ENCODE measurements at regions not wholly inside any gene's neighbourhood (a gene's known extent, or its start where the extent isn't known, plus 50 kb on each side); places are given as distances from the start of the nearest gene placed in this dataset.
"Not testable (repeated sequence)": the region's sequence is repeated elsewhere in the genome, so short reads cannot be mapped to it uniquely, and the experiment has no call there.

DNA sequence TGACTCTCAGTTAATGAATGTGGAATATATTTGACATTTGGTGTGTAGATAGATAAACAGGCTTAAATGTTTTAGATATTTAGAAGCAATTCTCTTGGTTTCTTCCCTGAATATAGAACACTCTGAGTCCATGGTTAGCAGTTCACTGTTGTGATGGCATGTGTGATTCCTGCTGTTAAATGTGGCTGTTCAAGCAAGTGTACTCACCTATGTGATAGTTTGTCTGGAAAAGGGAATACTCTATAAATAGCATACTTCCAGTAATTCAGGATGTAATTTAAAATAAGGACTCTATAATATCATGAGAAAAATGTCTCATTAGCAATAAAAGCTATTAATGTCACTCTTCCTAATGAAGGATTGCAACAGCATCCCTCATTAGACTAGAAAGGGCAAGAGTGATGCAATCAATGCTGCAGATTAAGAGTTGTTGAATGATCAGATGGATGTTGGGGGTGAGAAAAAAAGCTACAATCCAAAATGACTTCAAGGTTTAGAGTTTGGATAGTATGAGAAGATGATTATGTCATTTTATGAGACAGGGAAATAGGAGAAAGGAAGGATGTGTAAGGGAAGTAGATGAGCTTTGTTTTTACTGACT, 201.8 kb upstream of the WDFY3 start:
- DNase-seq = no peak

DNA sequence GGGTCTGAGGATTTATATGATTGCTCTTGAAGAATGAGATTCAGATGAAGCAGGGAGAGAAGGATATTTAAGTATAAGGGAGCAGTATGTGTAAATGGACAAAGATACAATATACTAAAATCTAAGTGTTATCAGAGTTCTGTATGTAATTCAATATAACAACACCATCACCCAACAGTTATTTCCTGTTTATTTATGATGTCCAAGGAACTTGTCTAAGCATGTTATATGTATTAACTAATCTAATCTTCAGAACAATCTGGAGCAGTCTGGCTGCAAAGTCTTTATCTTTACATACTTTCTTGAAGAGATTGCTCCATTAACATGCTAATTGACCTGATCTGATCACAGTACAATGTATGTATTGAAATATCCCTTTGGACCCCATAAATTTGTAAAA, 203.8 kb upstream of the WDFY3 start:
- DNase-seq = no peak

DNA sequence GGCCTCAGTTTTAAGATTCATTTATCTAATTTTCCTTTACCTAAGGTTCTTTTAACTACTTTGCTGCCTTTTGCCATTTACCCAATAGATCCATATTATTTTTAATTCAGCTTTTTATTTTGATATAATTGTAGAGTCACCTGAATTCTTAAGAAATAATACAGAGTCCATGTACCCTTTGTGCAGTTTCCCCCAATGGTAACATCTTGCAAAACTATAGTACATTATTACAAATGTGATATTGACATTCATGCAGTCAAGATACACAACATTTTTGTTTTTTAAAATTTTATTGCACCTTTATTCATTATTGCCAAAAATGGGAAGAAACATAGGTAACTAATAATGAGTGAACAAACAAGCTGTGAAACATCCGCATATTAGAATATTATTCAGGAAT, 208.7 kb upstream of the WDFY3 start:
- DNase-seq = no peak

GRCh38 chr4:85177092-85177491, 210.6 kb upstream of the WDFY3 start:
- no peak for DNase-seq

GRCh38 chr4:85177679-85178078, 211.2 kb upstream of the WDFY3 start:
- no peak for DNase-seq

- DNase-seq = no peak
These were observed 214.0 kb upstream of the WDFY3 start for GRCh38 chr4:85180533-85180932.

DNA sequence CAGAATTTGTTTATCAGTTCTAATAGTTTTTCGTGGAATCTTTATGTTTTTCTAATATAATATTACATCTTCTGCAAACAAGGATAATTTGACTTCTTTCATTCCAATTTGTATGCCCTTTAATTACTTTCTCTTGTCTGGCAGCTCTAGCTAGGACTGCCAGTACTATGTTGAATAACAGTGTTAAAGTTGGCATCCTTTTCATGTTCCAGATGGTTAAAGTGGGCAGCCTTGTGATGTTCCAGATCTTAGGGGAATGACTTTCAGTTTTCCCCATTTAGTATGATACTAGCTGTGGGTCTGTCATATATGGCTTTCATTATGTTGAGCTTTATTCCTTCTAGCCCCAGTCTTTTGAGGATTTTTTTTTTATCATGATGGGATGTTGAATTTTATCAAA, 220.6 kb upstream of the WDFY3 start:
- DNase-seq = no peak

GRCh38 chr4:85196015-85196414, 229.5 kb upstream of the WDFY3 start:
- not testable (repeated sequence) for DNase-seq

DNA sequence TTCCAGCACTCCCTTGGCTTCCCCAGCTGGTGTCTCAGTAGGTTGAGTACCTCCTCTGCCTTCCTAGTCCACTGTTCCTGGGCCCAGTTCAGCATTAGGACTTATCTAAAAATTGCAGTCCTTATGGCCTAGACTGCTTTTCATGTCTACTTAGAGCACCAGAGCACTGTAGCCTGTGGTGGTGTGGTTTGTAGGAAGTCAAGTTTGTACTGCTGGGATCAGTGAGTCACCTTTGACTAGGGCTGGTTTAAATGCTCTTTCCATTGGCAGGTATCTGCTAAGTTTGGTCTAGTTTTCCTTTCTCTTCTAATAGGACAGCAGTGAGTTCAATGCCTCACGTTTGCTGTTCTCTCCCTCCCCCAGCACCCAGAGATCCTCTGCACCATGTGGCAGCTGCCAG, 233.6 kb upstream of the WDFY3 start:
- DNase-seq = no peak

- no peak for DNase-seq
These were observed 242.7 kb upstream of the WDFY3 start for GRCh38 chr4:85209161-85209560.

DNA sequence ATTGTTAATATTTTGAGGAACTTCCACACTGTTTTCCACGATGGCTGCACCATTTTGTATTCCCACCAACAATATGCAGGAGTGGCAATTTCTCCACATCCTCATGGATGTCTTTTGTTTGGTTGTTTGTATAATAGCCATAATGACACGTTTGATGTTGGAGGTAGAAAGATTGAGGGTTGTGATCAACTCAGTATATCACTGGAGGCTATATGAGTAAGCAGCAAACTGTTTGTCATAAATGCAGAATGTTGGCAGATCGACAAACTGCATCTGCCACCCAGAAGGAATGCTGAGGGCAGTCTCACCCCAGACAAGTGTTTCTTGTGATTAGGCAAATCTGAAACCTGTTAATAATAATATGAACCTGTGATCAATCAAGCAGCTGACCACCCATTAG, 243.9 kb upstream of the WDFY3 start:
- DNase-seq = no peak

DNA sequence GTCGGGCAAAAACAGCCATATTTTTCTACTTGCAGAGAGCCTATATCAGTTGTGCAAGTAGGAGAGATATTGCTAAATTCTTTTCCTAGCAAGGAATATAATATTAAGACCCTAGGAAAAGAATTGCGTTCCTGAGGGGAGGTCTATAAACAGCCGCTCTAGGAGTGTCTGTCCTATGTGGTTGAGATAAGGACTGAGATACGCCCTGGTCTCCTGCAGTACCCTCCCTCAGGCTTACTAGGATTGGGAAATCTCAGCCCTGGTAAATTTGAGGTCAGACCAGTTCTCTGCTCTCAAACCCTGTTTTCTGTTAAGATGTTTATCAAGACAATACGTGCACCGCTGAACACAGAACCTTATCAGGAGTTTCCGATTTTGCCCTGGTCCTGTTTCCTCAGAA, 250.1 kb upstream of the WDFY3 start:
- DNase-seq = not testable (repeated sequence)

DNA sequence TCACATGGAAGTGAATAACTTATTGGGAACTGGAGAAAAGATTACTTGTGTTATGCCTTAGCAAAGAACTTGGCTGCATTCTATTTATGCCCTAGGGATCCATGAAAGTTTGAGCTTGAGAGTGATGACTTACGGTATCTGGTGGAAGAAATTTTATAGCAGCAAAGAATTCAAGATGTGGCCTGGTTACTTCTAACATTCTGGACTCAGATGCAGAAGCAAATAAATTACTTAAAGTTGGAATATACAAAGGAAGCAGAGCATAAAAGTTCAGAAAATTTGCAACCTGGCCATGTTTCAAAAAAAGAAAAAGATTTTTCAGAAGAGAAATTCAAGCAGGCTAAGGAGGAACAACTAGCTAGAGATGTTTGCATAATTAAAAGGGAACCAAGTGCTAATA, 252.3 kb upstream of the WDFY3 start:
- DNase-seq = no peak

DNA sequence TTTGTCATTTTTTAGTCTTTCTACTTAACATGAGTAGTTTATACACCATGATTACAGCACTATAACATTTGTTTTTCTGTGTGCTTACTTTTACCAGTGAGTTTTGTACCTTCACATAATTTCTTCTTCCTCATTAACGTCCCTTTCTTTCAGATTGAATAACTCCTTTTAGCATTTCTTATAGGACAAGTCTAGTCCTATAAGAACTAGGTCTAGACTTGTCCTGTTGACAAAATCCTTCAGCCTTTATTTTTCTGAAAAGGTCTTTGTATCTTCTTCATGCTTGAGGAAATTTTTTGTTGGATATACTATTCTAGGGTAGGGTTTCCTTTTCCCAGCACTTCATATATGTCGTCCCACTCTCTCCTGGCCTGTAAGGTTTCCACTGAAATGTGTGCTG, 253.3 kb upstream of the ARHGAP24 start:
- DNase-seq = no peak

DNA sequence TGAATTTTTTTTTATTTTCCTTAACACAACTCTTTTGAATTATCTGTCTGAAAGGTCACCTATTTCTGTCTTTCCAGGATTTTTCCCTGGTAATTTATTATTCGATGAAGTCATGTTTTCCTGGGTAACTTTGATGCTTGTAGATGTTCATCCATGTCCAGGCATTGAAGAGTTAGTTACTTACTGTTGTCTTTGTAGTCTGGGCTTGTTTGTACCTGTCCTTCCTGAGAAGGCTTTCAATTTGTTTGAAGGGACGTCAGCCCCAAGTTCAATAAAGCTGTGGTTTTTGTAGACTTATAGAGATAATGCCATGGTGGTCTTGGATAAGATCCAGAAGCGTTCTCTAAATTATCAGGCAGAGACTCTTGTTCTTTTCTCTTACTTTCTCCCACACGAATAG, 252.4 kb upstream of the ARHGAP24 start:
- DNase-seq = no peak

GRCh38 chr4:85228264-85228663, 246.7 kb upstream of the ARHGAP24 start:
- no peak for DNase-seq

DNA sequence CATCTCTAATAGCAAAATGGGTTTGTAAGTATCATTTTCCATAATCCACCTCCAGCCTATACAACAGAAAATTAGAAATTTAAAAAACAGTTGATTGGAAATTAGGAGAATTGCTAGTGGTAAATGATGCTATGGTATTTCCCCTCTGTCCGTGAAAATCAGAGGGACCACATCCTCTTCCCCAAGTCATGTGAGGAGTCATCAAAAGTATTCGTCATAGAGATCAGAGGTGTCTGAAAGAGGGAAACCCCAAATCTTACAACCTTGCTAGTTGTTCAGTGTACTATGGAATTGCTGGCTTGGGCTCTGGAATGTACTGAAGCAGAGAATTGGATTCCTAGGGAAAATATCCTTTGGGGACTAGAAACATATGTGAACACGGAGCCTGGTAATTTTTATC, 241.4 kb upstream of the ARHGAP24 start:
- DNase-seq = no peak

DNA sequence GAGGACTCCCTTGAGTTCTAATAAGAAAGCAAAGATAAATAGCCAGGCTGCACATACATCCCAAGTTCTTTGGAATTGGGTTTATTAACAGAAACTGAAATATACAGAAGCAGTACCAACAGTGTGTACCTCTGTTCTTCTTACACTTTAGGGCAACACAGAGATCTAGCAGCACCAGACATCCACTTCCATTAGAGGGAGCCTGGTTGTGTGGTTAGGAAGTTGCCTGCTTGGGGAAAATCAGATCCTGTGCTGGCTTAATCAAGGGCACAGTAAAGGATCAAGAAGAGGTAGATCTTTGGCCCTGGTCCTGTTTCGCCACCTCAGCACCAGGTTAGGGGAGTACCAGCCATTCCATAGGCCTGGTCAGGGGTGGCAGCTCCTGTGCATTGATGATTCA, 231.1 kb upstream of the ARHGAP24 start:
- no peak for DNase-seq

DNA sequence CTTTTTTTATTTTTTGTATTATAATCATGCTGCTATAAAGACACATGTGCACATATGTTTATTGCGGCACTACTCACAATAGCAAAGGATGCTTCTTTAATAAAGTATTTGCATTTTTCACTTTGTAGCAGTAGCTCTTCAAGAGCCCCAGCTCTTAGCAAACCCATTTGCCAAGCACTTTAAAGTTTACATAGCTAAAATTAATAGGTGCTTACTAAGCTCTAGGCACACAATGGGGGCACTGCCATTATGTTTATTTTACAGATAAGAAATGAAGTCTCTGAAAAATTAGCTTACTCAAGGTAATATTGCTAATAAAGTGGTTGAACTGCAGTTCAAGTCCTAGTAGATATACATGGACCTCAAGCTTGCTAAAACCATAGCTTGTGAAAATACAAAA, 230.3 kb upstream of the ARHGAP24 start:
- DNase-seq = no peak

- DNase-seq = no peak
These were observed 228.9 kb upstream of the ARHGAP24 start for GRCh38 chr4:85246055-85246454.

DNA sequence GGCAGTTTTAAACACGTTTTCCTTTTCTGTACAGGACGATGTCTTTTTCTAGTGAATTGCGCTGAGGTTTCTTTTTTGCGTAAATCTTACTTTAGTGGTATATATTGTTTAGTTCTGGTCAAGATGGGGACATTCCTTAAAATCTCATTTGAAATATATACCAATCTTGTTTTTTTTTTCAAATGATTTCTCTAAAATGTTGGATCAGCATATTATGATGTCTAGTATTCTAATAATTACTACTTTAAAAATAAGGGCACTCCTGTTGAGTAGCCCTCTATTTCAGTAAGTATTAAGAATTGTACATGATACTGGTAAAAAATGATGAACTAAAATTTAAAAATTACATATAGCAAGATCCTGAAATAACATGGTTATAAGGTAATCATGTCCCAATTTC, 224.1 kb upstream of the ARHGAP24 start:
- DNase-seq = no peak

DNA sequence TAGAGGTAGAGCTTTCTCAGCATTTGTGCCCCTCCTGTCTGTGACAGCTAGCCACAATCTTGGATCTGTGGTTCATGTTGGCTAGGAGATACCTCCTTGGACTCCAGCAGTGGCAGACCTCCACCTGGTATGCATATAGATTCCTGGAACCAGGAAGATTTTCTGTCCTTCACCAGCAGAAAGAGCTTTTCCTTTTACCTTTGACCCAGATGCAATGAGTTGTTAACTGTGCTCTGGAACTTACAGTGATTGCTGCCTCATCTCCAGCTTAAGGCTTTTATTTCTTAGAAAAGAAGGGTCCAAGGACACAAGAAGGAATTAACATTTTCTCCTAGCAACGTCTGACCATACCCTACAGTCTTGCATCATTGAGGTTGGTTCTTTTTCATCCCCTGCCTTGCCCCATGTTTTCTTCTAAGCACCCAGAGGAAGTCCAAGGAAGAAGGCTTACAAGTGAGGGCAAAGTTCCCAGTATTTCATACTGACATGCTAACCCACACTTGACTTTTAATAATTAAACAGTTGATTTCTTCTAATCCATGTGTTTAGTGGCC, 217.1 kb upstream of the ARHGAP24 start:
- no peak for DNase-seq

GRCh38 chr4:85260064-85260463, 214.9 kb upstream of the ARHGAP24 start:
- DNase-seq = no peak

GRCh38 chr4:85265234-85265633, 209.7 kb upstream of the ARHGAP24 start:
- no peak for DNase-seq

- DNase-seq = no peak
These were observed 206.8 kb upstream of the ARHGAP24 start for GRCh38 chr4:85268188-85268587.

- DNase-seq = no peak
These were observed 206.0 kb upstream of the ARHGAP24 start for GRCh38 chr4:85268961-85269360.

Measured in CD4-positive, alpha-beta T cell treated with Interleukin-4 for 1 hour (primary cell).